ENCODE measurements at regions not wholly inside any gene's neighbourhood (a gene's known extent, or its start where the extent isn't known, plus 50 kb on each side); places are given as distances from the start of the nearest gene placed in this dataset.

- Histone ChIP-seq H3K4me3 (ENCODE audit: low read length) (no peak overlapping the region), H3K4me1 (ENCODE audit: insufficient read depth, low read length) (0 out of 2 replicates have a peak, but pooled peaks cover 3% of the 10 kb centered on the region), H3K9me3 (ENCODE audit: insufficient read depth, low read depth, low read length) (no peaks in the 10 kb centered on the region), H3K36me3 (ENCODE audit: insufficient read depth, low read length) (no peaks in the 10 kb centered on the region), H3K27ac (ENCODE audit: low read depth, low read length) (no peak overlapping the region), H3K9ac (ENCODE audit: low read depth, low read length) (no peak overlapping the region), H3K27me3 (ENCODE audit: insufficient read depth, low read length) (no peaks in the 10 kb centered on the region)
- 94% methylated on average over 2 of the region's 2 CpGs for WGBS
Measured at GRCh38 chr15:87349181-87349580, 907.4 kb downstream of the NTRK3 start.

- no peak overlapping the region for H3K4me3 ChIP-seq (ENCODE audit: low read length)
- H3K27me3 ChIP-seq (ENCODE audit: insufficient read depth, low read length): no peaks in the 10 kb centered on the region
Measured at GRCh38 chr15:87348746-87349145, 907.8 kb downstream of the NTRK3 start.

GRCh38 chr15:87347806-87348515, 908.6 kb downstream of the NTRK3 start:
- H3K36me3 ChIP-seq (ENCODE audit: insufficient read depth, low read length): no peaks in the 10 kb centered on the region
- H3K4me1 ChIP-seq (ENCODE audit: insufficient read depth, low read length): 0 out of 2 replicates have a peak, but pooled peaks cover 3% of the 10 kb centered on the region
- no peaks in the 10 kb centered on the region for H3K27me3 ChIP-seq (ENCODE audit: insufficient read depth, low read length)
- no peak overlapping the region for H3K4me3 ChIP-seq (ENCODE audit: low read length)
- no peak overlapping the region for H3K9ac ChIP-seq (ENCODE audit: low read depth, low read length)
- H3K9me3 ChIP-seq (ENCODE audit: insufficient read depth, low read depth, low read length): no peaks in the 10 kb centered on the region
- WGBS: 85% methylated on average over 3 of the region's 3 CpGs
- H3K27ac ChIP-seq (ENCODE audit: low read depth, low read length): no peak overlapping the region

More at GRCh38 chr15:87348746-87349145, 907.8 kb downstream of the NTRK3 start:
- H3K36me3 ChIP-seq (ENCODE audit: insufficient read depth, low read length): no peaks in the 10 kb centered on the region
- 0 out of 2 replicates have a peak, but pooled peaks cover 3% of the 10 kb centered on the region for H3K4me1 ChIP-seq (ENCODE audit: insufficient read depth, low read length)
- 86% methylated on average over 5 of the region's 6 CpGs for WGBS
- H3K27ac ChIP-seq (ENCODE audit: low read depth, low read length): no peak overlapping the region
- no peak overlapping the region for H3K9ac ChIP-seq (ENCODE audit: low read depth, low read length)
- no peaks in the 10 kb centered on the region for H3K9me3 ChIP-seq (ENCODE audit: insufficient read depth, low read depth, low read length)

GRCh38 chr15:87345961-87346360, 910.6 kb downstream of the NTRK3 start:
- H3K9me3 ChIP-seq (ENCODE audit: insufficient read depth, low read depth, low read length): no peaks in the 10 kb centered on the region
- WGBS: 100% methylated on average over 1 of the region's 2 CpGs
- H3K27me3 ChIP-seq (ENCODE audit: insufficient read depth, low read length): no peaks in the 10 kb centered on the region
- H3K36me3 ChIP-seq (ENCODE audit: insufficient read depth, low read length): no peaks in the 10 kb centered on the region
- H3K9ac ChIP-seq (ENCODE audit: low read depth, low read length): no peak overlapping the region
- H3K27ac ChIP-seq (ENCODE audit: low read depth, low read length): no peak overlapping the region
- no peaks in the 10 kb centered on the region for H3K4me1 ChIP-seq (ENCODE audit: insufficient read depth, low read length)
- no peak overlapping the region for H3K4me3 ChIP-seq (ENCODE audit: low read length)

- Histone ChIP-seq H3K27ac (ENCODE audit: low read depth, low read length) (no peak overlapping the region), H3K4me1 (ENCODE audit: insufficient read depth, low read length) (no peaks in the 10 kb centered on the region), H3K9ac (ENCODE audit: low read depth, low read length) (no peak overlapping the region), H3K27me3 (ENCODE audit: insufficient read depth, low read length) (no peaks in the 10 kb centered on the region), H3K36me3 (ENCODE audit: insufficient read depth, low read length) (no peaks in the 10 kb centered on the region), H3K9me3 (ENCODE audit: insufficient read depth, low read depth, low read length) (no peaks in the 10 kb centered on the region), H3K4me3 (ENCODE audit: low read length) (no peak overlapping the region)
- 92% methylated on average over 2 of the region's 3 CpGs for WGBS
Measured at GRCh38 chr15:87343966-87344365, 912.6 kb downstream of the NTRK3 start.

GRCh38 chr15:87340370-87340769, 916.2 kb downstream of the NTRK3 start:
- Histone ChIP-seq H3K36me3 (ENCODE audit: insufficient read depth, low read length) (no peaks in the 10 kb centered on the region), H3K27ac (ENCODE audit: low read depth, low read length) (no peak overlapping the region), H3K4me1 (ENCODE audit: insufficient read depth, low read length) (no peaks in the 10 kb centered on the region), H3K9ac (ENCODE audit: low read depth, low read length) (no peak overlapping the region), H3K9me3 (ENCODE audit: insufficient read depth, low read depth, low read length) (no peaks in the 10 kb centered on the region), H3K27me3 (ENCODE audit: insufficient read depth, low read length) (no peaks in the 10 kb centered on the region), H3K4me3 (ENCODE audit: low read length) (no peak overlapping the region)

GRCh38 chr15:87326269-87326668, 930.3 kb downstream of the NTRK3 start:
- Histone ChIP-seq H3K9me3 (ENCODE audit: insufficient read depth, low read depth, low read length) (no peaks in the 10 kb centered on the region), H3K27me3 (ENCODE audit: insufficient read depth, low read length) (no peaks in the 10 kb centered on the region), H3K9ac (ENCODE audit: low read depth, low read length) (no peak overlapping the region), H3K4me3 (ENCODE audit: low read length) (no peak overlapping the region), H3K36me3 (ENCODE audit: insufficient read depth, low read length) (no peaks in the 10 kb centered on the region), H3K27ac (ENCODE audit: low read depth, low read length) (no peak overlapping the region), H3K4me1 (ENCODE audit: insufficient read depth, low read length) (no peaks in the 10 kb centered on the region)
- no CpG with 5 or more reads among the region's 1 CpG for WGBS

- Histone ChIP-seq H3K27me3 (ENCODE audit: insufficient read depth, low read length) (no peaks in the 10 kb centered on the region), H3K9ac (ENCODE audit: low read depth, low read length) (no peak overlapping the region), H3K9me3 (ENCODE audit: insufficient read depth, low read depth, low read length) (no peaks in the 10 kb centered on the region), H3K27ac (ENCODE audit: low read depth, low read length) (no peak overlapping the region), H3K36me3 (ENCODE audit: insufficient read depth, low read length) (no peaks in the 10 kb centered on the region), H3K4me3 (ENCODE audit: low read length) (no peak overlapping the region), H3K4me1 (ENCODE audit: insufficient read depth, low read length) (peaks cover 2% of the 10 kb centered on the region; the same call in 1 of the 2 replicates)
- 89% methylated on average over 1 of the region's 1 CpG for WGBS
Measured at GRCh38 chr15:87322870-87323269, 933.7 kb downstream of the NTRK3 start.

GRCh38 chr15:87322265-87322664, 934.3 kb downstream of the NTRK3 start:
- H3K36me3 ChIP-seq (ENCODE audit: insufficient read depth, low read length): no peaks in the 10 kb centered on the region
- no peak overlapping the region for H3K9ac ChIP-seq (ENCODE audit: low read depth, low read length)
- H3K4me3 ChIP-seq (ENCODE audit: low read length): no peak overlapping the region
- peaks cover 8% of the 10 kb centered on the region; the same call in 1 of the 2 replicates for H3K4me1 ChIP-seq (ENCODE audit: insufficient read depth, low read length)
- H3K27me3 ChIP-seq (ENCODE audit: insufficient read depth, low read length): no peaks in the 10 kb centered on the region
- no peak overlapping the region for H3K27ac ChIP-seq (ENCODE audit: low read depth, low read length)
- no peaks in the 10 kb centered on the region for H3K9me3 ChIP-seq (ENCODE audit: insufficient read depth, low read depth, low read length)
- WGBS: no CpG with 5 or more reads among the region's 1 CpG

- H3K9ac ChIP-seq (ENCODE audit: low read depth, low read length): no peak overlapping the region
- H3K9me3 ChIP-seq (ENCODE audit: insufficient read depth, low read depth, low read length): no peaks in the 10 kb centered on the region
- no peak overlapping the region for H3K4me3 ChIP-seq (ENCODE audit: low read length)
- WGBS: 61% methylated on average over 3 of the region's 3 CpGs
- peaks cover 10% of the 10 kb centered on the region; the same call in 1 of the 2 replicates for H3K4me1 ChIP-seq (ENCODE audit: insufficient read depth, low read length)
- no peak overlapping the region for H3K27ac ChIP-seq (ENCODE audit: low read depth, low read length)
- no peaks in the 10 kb centered on the region for H3K27me3 ChIP-seq (ENCODE audit: insufficient read depth, low read length)
- no peaks in the 10 kb centered on the region for H3K36me3 ChIP-seq (ENCODE audit: insufficient read depth, low read length)
Measured at GRCh38 chr15:87317900-87318299, 938.6 kb downstream of the NTRK3 start.

- 82% methylated on average over 3 of the region's 3 CpGs for WGBS
- Histone ChIP-seq H3K9ac (ENCODE audit: low read depth, low read length) (no peak overlapping the region), H3K27ac (ENCODE audit: low read depth, low read length) (no peak overlapping the region), H3K27me3 (ENCODE audit: insufficient read depth, low read length) (no peaks in the 10 kb centered on the region), H3K4me1 (ENCODE audit: insufficient read depth, low read length) (peaks cover 1% of the 10 kb centered on the region; the same call in 1 of the 2 replicates), H3K36me3 (ENCODE audit: insufficient read depth, low read length) (no peaks in the 10 kb centered on the region), H3K4me3 (ENCODE audit: low read length) (no peak overlapping the region), H3K9me3 (ENCODE audit: insufficient read depth, low read depth, low read length) (no peaks in the 10 kb centered on the region)
Measured at GRCh38 chr15:87312221-87312620, 944.3 kb downstream of the NTRK3 start.

GRCh38 chr15:87300146-87300545, 956.4 kb downstream of the NTRK3 start:
- 79% methylated on average over 3 of the region's 3 CpGs for WGBS
- no peak overlapping the region for H3K9ac ChIP-seq (ENCODE audit: low read depth, low read length)

More at GRCh38 chr15:87300146-87300545, 956.4 kb downstream of the NTRK3 start:
- Histone ChIP-seq H3K27me3 (ENCODE audit: insufficient read depth, low read length) (no peaks in the 10 kb centered on the region), H3K4me1 (ENCODE audit: insufficient read depth, low read length) (no peaks in the 10 kb centered on the region), H3K27ac (ENCODE audit: low read depth, low read length) (no peak overlapping the region), H3K36me3 (ENCODE audit: insufficient read depth, low read length) (no peaks in the 10 kb centered on the region), H3K9me3 (ENCODE audit: insufficient read depth, low read depth, low read length) (no peaks in the 10 kb centered on the region), H3K4me3 (ENCODE audit: low read length) (no peak overlapping the region)

Data from HUES64 (cell line).